Neural cell (in vitro differentiated cells): ENCODE measurements at regions not wholly inside any gene's neighbourhood (a gene's known extent, or its start where the extent isn't known, plus 50 kb on each side); places are given as distances from the start of the nearest gene placed in this dataset.

ENCODE experiments used
- H2AFZ ChIP-seq: fragments of 200-600, 300-800 bp; sonication (generic), shearing (Covaris generic); 2 replicates; pipeline ENCODE4 v1.6.0; 2014; ENCODE audit warnings: low read depth, mild to moderate bottlenecking, antibody characterized with exemption, low read length, moderate library complexity
- H3F3A ChIP-seq: fragments of 200-600 bp; shearing (Covaris generic); 2 replicates; pipeline ENCODE4 v1.6.1; 2016; ENCODE audit warnings: mild to moderate bottlenecking, moderate library complexity, mixed read lengths, antibody characterized with exemption, low read length; ENCODE audit not compliant: insufficient read depth, poor library complexity, severe bottlenecking
- H3K27ac ChIP-seq: fragments of 200-600, 300-800 bp; sonication (generic), shearing (Covaris generic); 2 replicates; pipeline ENCODE4 v1.5.1; 2014; ENCODE audit warnings: mild to moderate bottlenecking, low read length, moderate library complexity
- H3K27me3 ChIP-seq: fragments of 300-800, 200-600 bp; sonication (generic), shearing (Covaris generic); 2 replicates; pipeline ENCODE4 v1.6.0; 2014; ENCODE audit warnings: mild to moderate bottlenecking, low read depth, low read length, moderate library complexity; ENCODE audit not compliant: insufficient read depth
- H3K36me3 ChIP-seq: fragments of 300-800, 200-600 bp; sonication (generic), shearing (Covaris generic); 2 replicates; pipeline ENCODE4 v1.5.1; 2014; ENCODE audit warnings: mild to moderate bottlenecking, antibody characterized with exemption, low read length, moderate library complexity; ENCODE audit not compliant: insufficient read depth
- H3K4me2 ChIP-seq: fragments of 300-800, 200-600 bp; sonication (generic), shearing (Covaris generic); 2 replicates; pipeline ENCODE4 v1.6.0; 2014; ENCODE audit warnings: mild to moderate bottlenecking, low read length
- H3K4me3 ChIP-seq: fragments of 300-800, 200-600 bp; sonication (generic), shearing (Covaris generic); 2 replicates; pipeline ENCODE4 v1.5.1; 2014; ENCODE audit warnings: mild to moderate bottlenecking, low read length, moderate library complexity
- H3K79me2 ChIP-seq: fragments of 200-600 bp; shearing (Covaris generic); replicated peaks from 2 replicates; pipeline ENCODE4 v1.6.0; 2014; ENCODE audit warnings: mild to moderate bottlenecking, low read length, moderate library complexity; ENCODE audit not compliant: insufficient read depth
- H3K9ac ChIP-seq: fragments of 300-800, 200-600 bp; sonication (generic), shearing (Covaris generic); 2 replicates; pipeline ENCODE4 v1.6.1; 2016; ENCODE audit warnings: mild to moderate bottlenecking, low read length, mixed read lengths
- H3K9me2 ChIP-seq: fragments of 200-600 bp; shearing (Covaris generic); 2 replicates; pipeline ENCODE4 v1.6.1; 2016; ENCODE audit warnings: mild to moderate bottlenecking, low read length, mixed read lengths; ENCODE audit not compliant: insufficient read depth
- H3K9me3 ChIP-seq: fragments of 200-600, 300-800 bp; sonication (generic), shearing (Covaris generic); 2 replicates; pipeline ENCODE4 v1.6.1; 2016; ENCODE audit warnings: mild to moderate bottlenecking, mixed run types, low read length, moderate library complexity, mixed read lengths
- H4K20me1 ChIP-seq: fragments of 200-600 bp; shearing (Covaris generic); 2 replicates; pipeline ENCODE4 v1.6.1; 2016; ENCODE audit warnings: mild to moderate bottlenecking, mixed run types; ENCODE audit not compliant: insufficient read depth
- CTCF ChIP-seq: fragments of 450-650 bp; IDR thresholded peaks from 2 replicates; pipeline ENCODE4 v1.5.1; 2014; ENCODE audit warnings: antibody characterized with exemption, mild to moderate bottlenecking, moderate library complexity; ENCODE audit not compliant: poor library complexity, severe bottlenecking
- EP300 ChIP-seq: fragments of 450-650 bp; conservative IDR thresholded peaks from 2 replicates; pipeline ENCODE4 v1.6.1; 2014; ENCODE audit warnings: antibody characterized with exemption, mild to moderate bottlenecking, moderate library complexity; ENCODE audit not compliant: poor library complexity, severe bottlenecking
- EZH2 ChIP-seq: fragments of 200-600, 300-800 bp; shearing (Covaris generic), sonication (generic); IDR thresholded peaks from 2 replicates; pipeline ENCODE4 v1.6.1; 2014; ENCODE audit warnings: antibody characterized with exemption, low read length, borderline replicate concordance, mild to moderate bottlenecking; ENCODE audit not compliant: insufficient read depth, poor library complexity, severe bottlenecking
- MXI1 ChIP-seq: fragments of 450-650 bp; conservative IDR thresholded peaks from 2 replicates; pipeline ENCODE4 v1.6.1; 2014; ENCODE audit warnings: antibody characterized with exemption, mild to moderate bottlenecking; ENCODE audit not compliant: poor library complexity, severe bottlenecking
- POLR2AphosphoS5 ChIP-seq: IDR thresholded peaks from 2 replicates; pipeline ENCODE4 v1.6.1; 2012
- RAD21 ChIP-seq: fragments of 450-650 bp; conservative IDR thresholded peaks from 2 replicates; pipeline ENCODE4 v1.6.1; 2014; ENCODE audit warnings: antibody characterized with exemption, mild to moderate bottlenecking, moderate library complexity
- SMC3 ChIP-seq: fragments of 450-650 bp; conservative IDR thresholded peaks from 2 replicates; pipeline ENCODE4 v1.6.1; 2014; ENCODE audit warnings: antibody characterized with exemption, mild to moderate bottlenecking, moderate library complexity; ENCODE audit not compliant: poor library complexity
- TAF1 ChIP-seq: IDR thresholded peaks from 2 replicates; pipeline ENCODE4 v1.6.1; 2012; ENCODE audit warnings: low read depth
- TF ChIP-seq, protein P1 (sequence below): IDR thresholded peaks from 2 replicates; pipeline ENCODE4 v1.6.1; 2012; ENCODE audit warnings: borderline replicate concordance

DNA sequence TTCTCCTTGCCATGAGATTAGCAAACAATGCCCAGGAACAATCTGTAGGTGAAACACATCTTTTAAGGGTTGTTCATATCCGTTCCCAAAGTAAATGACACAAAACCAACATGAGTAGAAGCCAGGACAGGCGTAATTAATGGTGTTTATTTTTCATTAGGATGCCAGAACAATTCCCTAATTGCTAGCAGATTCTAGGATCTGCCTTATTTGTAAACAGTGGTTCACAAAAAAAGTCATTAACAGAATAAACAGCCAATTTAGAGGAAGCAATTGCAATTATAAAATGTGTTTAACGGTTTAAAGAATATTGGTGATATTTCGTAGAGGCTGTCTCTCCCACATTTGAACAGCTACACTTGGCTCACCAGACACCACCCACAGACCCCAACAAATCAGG is 250.6 kb upstream of the GPR26 start:
- Histone ChIP-seq H3K27me3 (no peaks in the 10 kb centered on the region), H3K36me3 (no peaks in the 10 kb centered on the region), H3K9me2 (no peaks in the 10 kb centered on the region)

GRCh38 chr10:123417414-123417813 is 248.7 kb upstream of the GPR26 start:
- no peak overlapping the region for H3K4me3 ChIP-seq
- H3K27me3 ChIP-seq: no peaks in the 10 kb centered on the region
- H3K9ac ChIP-seq: no peak overlapping the region
- no peak overlapping the region for H3K27ac ChIP-seq
- H3K4me2 ChIP-seq: no peak overlapping the region
- no peaks in the 10 kb centered on the region for H3K9me2 ChIP-seq
- H4K20me1 ChIP-seq: no peaks in the 10 kb centered on the region
- H3K9me3 ChIP-seq: no peaks in the 10 kb centered on the region
- H3F3A ChIP-seq: no peaks in the 10 kb centered on the region
- no peaks in the 10 kb centered on the region for H3K79me2 ChIP-seq
- H3K36me3 ChIP-seq: no peaks in the 10 kb centered on the region
- no peak overlapping the region for H2AFZ ChIP-seq
- TF ChIP-seq POLR2AphosphoS5 (no peak), EP300 (no peak), EZH2 (no peak), MXI1 (no peak), CTCF (no peak), TAF1 (no peak), SMC3 (no peak), RAD21 (no peak)
- TF ChIP-seq, protein P1, sequence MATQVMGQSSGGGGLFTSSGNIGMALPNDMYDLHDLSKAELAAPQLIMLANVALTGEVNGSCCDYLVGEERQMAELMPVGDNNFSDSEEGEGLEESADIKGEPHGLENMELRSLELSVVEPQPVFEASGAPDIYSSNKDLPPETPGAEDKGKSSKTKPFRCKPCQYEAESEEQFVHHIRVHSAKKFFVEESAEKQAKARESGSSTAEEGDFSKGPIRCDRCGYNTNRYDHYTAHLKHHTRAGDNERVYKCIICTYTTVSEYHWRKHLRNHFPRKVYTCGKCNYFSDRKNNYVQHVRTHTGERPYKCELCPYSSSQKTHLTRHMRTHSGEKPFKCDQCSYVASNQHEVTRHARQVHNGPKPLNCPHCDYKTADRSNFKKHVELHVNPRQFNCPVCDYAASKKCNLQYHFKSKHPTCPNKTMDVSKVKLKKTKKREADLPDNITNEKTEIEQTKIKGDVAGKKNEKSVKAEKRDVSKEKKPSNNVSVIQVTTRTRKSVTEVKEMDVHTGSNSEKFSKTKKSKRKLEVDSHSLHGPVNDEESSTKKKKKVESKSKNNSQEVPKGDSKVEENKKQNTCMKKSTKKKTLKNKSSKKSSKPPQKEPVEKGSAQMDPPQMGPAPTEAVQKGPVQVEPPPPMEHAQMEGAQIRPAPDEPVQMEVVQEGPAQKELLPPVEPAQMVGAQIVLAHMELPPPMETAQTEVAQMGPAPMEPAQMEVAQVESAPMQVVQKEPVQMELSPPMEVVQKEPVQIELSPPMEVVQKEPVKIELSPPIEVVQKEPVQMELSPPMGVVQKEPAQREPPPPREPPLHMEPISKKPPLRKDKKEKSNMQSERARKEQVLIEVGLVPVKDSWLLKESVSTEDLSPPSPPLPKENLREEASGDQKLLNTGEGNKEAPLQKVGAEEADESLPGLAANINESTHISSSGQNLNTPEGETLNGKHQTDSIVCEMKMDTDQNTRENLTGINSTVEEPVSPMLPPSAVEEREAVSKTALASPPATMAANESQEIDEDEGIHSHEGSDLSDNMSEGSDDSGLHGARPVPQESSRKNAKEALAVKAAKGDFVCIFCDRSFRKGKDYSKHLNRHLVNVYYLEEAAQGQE: no peak

More for the DNA sequence above, 250.6 kb upstream of the GPR26 start:
- Histone ChIP-seq H3K9me3 (no peaks in the 10 kb centered on the region), H3K9ac (no peak overlapping the region), H3K27ac (no peak overlapping the region), H3K4me2 (no peak overlapping the region), H4K20me1 (no peaks in the 10 kb centered on the region), H3K4me3 (no peak overlapping the region), H3K79me2 (no peaks in the 10 kb centered on the region), H3F3A (no peaks in the 10 kb centered on the region), H2AFZ (no peak overlapping the region)
- TF ChIP-seq, protein P1: no peak
- TF ChIP-seq EZH2 (no peak), SMC3 (no peak), TAF1 (no peak), EP300 (no peak)
